SJCRH30 (cell line): ENCODE measurements at regions not wholly inside any gene's neighbourhood (a gene's known extent, or its start where the extent isn't known, plus 50 kb on each side); places are given as distances from the start of the nearest gene placed in this dataset.

Experiments
- DNase-seq, 2 experiments: peaks; one replicate each; pipeline ENCODE4 v3.0.0-alpha.2; 2015 to 2020
- H3K27ac ChIP-seq: fragments of 250-450 bp; sonication (Bioruptor Pico); 2 replicates; pipeline ENCODE4 v1.5.1; 2020; ENCODE audit warnings: mild to moderate bottlenecking, moderate library complexity
- H3K27me3 ChIP-seq: fragments of 250-450 bp; sonication (Bioruptor Pico); 2 replicates; pipeline ENCODE4 v1.5.1; 2020; ENCODE audit warnings: mild to moderate bottlenecking, moderate library complexity
- H3K36me3 ChIP-seq: fragments of 250-450 bp; sonication (Bioruptor Pico); 2 replicates; pipeline ENCODE4 v1.5.1; 2020; ENCODE audit warnings: mild to moderate bottlenecking, moderate library complexity
- H3K4me1 ChIP-seq: fragments of 250-450 bp; sonication (Bioruptor Pico); 2 replicates; pipeline ENCODE4 v1.5.1; 2020; ENCODE audit warnings: mild to moderate bottlenecking, moderate library complexity
- H3K4me3 ChIP-seq: fragments of 250-450 bp; sonication (Bioruptor Pico); 2 replicates; pipeline ENCODE4 v1.5.1; 2020; ENCODE audit warnings: mild to moderate bottlenecking, moderate library complexity
- H3K9me3 ChIP-seq: fragments of 250-450 bp; sonication (Bioruptor Pico); replicated peaks from 2 replicates; pipeline ENCODE4 v1.5.1; 2020; ENCODE audit warnings: mild to moderate bottlenecking, moderate library complexity

- H3K9me3 ChIP-seq: no peaks in the 10 kb centered on the region
- no peaks in the 10 kb centered on the region for H3K4me1 ChIP-seq
- DNase-seq: no peak
- no peaks in the 10 kb centered on the region for H3K27me3 ChIP-seq
- no peak overlapping the region for H3K4me3 ChIP-seq
- H3K36me3 ChIP-seq: no peaks in the 10 kb centered on the region
- no peak overlapping the region for H3K27ac ChIP-seq
Observed at GRCh38 chr10:52639652-52640051, 132.9 kb downstream of the MBL2 start.

- H3K9me3 ChIP-seq: no peaks in the 10 kb centered on the region
- no peaks in the 10 kb centered on the region for H3K4me1 ChIP-seq
- no peaks in the 10 kb centered on the region for H3K27me3 ChIP-seq
- no peak overlapping the region for H3K27ac ChIP-seq
- no peak overlapping the region for H3K4me3 ChIP-seq
- no peaks in the 10 kb centered on the region for H3K36me3 ChIP-seq
- DNase-seq: no peak
Observed at GRCh38 chr10:52642208-52642607, 130.4 kb downstream of the MBL2 start.

DNA sequence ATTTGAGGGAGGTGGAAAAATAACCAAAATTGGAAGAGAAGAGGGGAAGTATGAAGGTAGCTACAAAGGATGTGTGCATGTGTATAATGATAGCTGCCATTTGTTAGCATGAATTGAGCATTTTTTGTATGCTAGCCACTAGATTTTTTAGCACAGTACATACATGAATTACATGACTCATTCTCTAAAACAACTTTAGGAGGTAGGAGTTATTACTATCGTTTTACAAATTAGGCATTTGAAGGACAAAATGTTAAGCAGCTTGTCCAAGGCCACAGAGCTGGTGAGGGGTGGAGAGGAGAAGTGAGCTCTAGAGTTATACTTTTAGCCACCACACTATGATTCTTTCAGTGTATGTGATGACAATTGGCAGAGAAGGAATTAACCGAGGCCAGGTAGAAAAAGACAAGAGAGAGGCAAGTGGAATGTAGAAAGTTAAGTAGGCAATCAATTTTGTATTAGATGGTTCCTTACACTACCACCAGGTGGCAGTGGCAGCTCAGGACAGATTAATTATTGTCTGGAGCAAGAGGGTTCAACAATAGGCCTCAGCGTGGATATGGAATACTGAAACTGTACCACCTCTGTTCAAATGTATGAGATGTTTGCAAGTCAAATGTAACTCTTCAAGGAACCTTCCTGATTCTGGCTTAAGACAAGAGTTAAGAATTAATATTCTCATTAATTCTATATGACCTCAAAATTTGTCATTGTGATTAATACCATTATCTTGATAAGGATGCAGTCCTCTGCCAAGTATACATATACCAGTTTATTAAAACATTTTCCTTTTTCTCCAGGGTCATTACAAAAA, 128.0 kb downstream of the MBL2 start:
- no peak overlapping the region for H3K27ac ChIP-seq
- DNase-seq: peak; percentile 32 to 70
- no peaks in the 10 kb centered on the region for H3K4me1 ChIP-seq
- H3K27me3 ChIP-seq: no peaks in the 10 kb centered on the region
- H3K36me3 ChIP-seq: no peaks in the 10 kb centered on the region
- no peaks in the 10 kb centered on the region for H3K9me3 ChIP-seq
- H3K4me3 ChIP-seq: no peak overlapping the region

DNA sequence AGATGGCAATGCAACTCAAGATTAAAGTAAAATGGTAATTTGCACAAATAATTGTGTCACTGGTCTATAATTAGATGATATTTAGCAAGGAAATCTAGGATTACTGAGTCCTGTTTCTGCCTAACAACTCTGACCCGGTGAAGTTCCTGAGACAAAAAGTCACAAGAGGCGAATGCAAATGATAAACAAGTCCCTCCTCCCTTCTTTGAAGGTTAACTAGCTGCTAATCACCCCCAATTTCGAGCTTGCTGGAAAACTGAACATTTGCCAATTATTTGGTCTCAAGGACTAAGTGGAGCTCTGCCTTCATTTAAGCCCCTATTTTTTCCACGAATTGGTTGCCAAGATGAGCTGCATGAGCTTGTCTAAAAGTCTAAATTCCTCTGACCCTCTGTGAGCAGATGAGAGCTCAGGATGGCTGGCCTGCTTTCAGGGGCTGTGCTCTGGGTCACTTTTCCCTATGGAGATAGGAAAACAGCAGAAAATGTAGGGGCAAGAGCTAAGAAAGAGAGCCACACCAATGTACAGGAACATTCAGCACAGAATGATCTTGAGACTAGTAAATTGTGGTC, 127.3 kb downstream of the MBL2 start:
- Histone ChIP-seq H3K4me1 (no peaks in the 10 kb centered on the region), H3K9me3 (no peaks in the 10 kb centered on the region), H3K4me3 (no peak overlapping the region), H3K27me3 (no peaks in the 10 kb centered on the region), H3K36me3 (no peaks in the 10 kb centered on the region), H3K27ac (no peak overlapping the region)
- DNase-seq: no peak

DNA sequence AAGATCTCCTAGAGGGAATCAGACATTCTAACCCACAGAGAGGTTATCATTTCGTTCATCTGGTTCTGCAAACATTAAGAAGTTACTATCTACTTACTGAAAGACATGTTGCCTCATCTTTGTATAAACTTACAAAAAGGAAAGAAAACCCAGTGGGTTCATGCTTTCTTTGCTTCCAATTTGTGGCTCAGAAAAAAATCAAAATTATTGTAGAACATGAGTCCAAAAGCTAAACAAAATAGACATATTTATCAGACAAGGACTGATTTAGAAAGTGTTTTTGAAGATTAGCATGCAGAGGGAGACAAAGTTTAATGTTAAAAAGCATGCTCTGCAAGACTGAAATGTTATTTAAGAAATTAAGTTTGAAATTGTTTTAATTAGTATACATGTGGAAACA, 123.1 kb downstream of the MBL2 start:
- no peaks in the 10 kb centered on the region for H3K36me3 ChIP-seq
- no peak overlapping the region for H3K27ac ChIP-seq
- no peak overlapping the region for H3K4me3 ChIP-seq
- no peaks in the 10 kb centered on the region for H3K27me3 ChIP-seq
- 0 out of 2 replicates have a peak, but pooled peaks cover 2% of the 10 kb centered on the region for H3K4me1 ChIP-seq
- no peak for DNase-seq
- no peaks in the 10 kb centered on the region for H3K9me3 ChIP-seq

- DNase-seq: no peak
- H3K36me3 ChIP-seq: no peaks in the 10 kb centered on the region
Observed at GRCh38 chr10:52650873-52651272, 121.7 kb downstream of the MBL2 start.

DNA sequence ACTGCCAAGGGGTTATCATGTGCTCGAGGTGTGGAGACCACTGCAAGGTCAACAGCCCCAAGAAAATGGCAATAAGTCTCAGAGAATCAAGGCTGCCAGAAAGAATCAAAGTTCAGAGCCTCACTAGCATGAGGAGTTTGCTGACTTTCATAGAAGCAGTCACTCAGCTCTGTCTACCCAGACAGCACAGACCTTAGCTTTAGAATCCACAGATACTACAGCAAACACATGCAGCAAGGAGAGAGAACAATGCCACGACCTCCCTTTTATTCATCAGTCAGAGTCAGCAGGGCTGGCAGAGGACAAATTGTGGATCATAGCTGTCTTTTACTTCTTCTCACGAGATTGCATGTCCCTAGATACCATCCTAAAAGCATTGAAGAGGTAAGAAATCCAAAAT, 121.3 kb downstream of the MBL2 start:
- Histone ChIP-seq H3K4me1 (0 out of 2 replicates have a peak, but pooled peaks cover 2% of the 10 kb centered on the region), H3K27ac (no peak overlapping the region), H3K9me3 (no peaks in the 10 kb centered on the region), H3K27me3 (no peaks in the 10 kb centered on the region), H3K36me3 (no peaks in the 10 kb centered on the region), H3K4me3 (no peak overlapping the region)
- DNase-seq: no peak

More at GRCh38 chr10:52650873-52651272, 121.7 kb downstream of the MBL2 start:
- no peaks in the 10 kb centered on the region for H3K9me3 ChIP-seq
- H3K4me1 ChIP-seq: 0 out of 2 replicates have a peak, but pooled peaks cover 2% of the 10 kb centered on the region
- no peak overlapping the region for H3K27ac ChIP-seq
- H3K4me3 ChIP-seq: no peak overlapping the region
- H3K27me3 ChIP-seq: no peaks in the 10 kb centered on the region

DNA sequence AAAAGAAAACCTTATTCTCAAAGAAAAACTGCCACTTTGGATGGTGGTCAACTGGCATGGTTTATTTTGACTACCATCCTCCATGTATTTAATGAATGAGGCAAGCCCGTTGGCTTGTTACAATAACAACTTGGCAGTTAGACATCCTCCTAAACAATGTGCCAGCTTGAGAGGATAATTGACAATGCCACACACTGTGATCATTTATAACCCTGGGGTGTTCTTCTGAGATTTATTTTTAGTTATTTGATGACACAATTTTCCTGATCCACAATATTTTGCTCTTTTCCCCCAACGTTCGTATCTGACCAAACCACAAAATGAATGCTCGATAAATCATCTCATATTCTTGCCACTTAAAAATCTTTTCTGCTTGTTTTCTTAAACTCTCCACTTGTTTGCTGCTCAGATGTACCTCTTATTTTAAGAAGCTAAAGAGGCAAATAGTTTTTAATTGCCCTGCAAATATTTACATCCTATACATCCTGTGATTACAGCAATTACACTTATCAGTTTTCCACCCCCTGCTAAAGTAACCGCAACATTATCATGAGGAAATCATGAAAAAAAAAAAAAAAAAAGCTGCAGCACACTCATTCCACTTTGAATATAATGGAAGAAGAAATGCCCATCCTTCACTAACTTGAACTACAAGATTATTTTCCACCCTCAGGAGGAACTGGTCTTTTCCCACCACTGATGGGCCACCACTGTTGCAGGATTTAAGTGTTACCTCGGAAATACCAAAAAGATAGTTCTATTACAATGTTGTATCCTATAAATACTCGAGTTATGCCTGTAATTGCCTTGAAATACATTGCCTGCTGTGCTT, 119.9 kb downstream of the MBL2 start:
- no peaks in the 10 kb centered on the region for H3K27me3 ChIP-seq
- H3K4me1 ChIP-seq: 0 out of 2 replicates have a peak, but pooled peaks cover 2% of the 10 kb centered on the region
- no peaks in the 10 kb centered on the region for H3K9me3 ChIP-seq
- H3K27ac ChIP-seq: no peak overlapping the region
- no peak for DNase-seq
- no peaks in the 10 kb centered on the region for H3K36me3 ChIP-seq
- no peak overlapping the region for H3K4me3 ChIP-seq

DNA sequence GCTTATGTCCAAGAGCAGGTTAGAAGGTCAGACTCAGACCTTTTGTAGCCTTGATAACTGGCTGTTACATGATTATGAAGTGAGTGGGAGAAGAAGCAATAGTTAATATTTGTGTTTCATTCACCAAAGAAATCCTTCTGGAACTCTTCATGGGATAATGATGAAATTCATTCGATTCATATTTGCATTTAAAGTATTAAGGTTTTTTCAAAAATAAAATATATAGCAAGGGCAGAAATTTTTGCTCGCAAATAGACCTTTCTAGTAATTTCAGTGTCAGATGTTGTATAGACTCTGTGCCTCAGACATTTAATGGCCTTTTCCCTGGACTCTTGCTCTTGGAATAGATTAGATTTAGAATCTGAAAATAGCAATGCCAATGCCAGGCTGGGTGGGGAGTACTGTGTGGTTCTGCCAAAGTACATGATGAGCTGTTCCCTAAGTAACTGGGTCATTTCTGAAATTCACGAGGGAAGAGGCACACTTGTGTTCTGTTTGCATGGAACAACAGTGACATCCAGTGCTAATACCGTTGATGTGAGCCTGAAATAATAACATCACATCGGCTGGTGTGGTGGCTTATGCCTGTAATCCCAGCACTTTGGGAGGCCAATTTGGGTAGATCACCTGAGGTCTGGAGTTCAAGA, 119.2 kb downstream of the MBL2 start:
- Histone ChIP-seq H3K36me3 (no peaks in the 10 kb centered on the region), H3K27ac (no peak overlapping the region)
- DNase-seq: no peak

DNA sequence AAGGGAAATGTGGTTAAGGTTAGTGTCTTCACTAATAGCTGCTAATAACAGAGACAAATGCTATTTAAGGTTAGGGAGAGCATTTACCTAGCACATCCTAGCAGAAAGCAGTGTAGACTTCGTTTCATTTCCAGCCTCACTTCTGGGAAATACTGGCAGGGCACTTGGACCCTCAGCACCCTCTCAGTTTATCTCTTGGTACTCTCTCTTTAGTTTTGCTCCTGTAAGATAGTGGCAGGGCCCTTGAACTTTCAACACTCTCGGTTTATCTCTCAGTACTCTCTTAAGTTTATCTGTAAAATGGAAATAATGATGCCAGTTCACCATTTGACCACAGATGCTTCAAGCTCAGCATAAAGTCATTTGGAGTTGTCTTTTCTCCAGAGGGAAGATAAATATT, 118.4 kb downstream of the MBL2 start:
- Histone ChIP-seq H3K27ac (no peak overlapping the region), H3K9me3 (no peaks in the 10 kb centered on the region), H3K4me3 (no peak overlapping the region), H3K36me3 (no peaks in the 10 kb centered on the region), H3K27me3 (no peaks in the 10 kb centered on the region), H3K4me1 (0 out of 2 replicates have a peak, but pooled peaks cover 2% of the 10 kb centered on the region)
- no peak for DNase-seq

More for the DNA sequence above, 119.2 kb downstream of the MBL2 start:
- 0 out of 2 replicates have a peak, but pooled peaks cover 2% of the 10 kb centered on the region for H3K4me1 ChIP-seq
- H3K9me3 ChIP-seq: no peaks in the 10 kb centered on the region
- H3K4me3 ChIP-seq: no peak overlapping the region
- no peaks in the 10 kb centered on the region for H3K27me3 ChIP-seq

DNA sequence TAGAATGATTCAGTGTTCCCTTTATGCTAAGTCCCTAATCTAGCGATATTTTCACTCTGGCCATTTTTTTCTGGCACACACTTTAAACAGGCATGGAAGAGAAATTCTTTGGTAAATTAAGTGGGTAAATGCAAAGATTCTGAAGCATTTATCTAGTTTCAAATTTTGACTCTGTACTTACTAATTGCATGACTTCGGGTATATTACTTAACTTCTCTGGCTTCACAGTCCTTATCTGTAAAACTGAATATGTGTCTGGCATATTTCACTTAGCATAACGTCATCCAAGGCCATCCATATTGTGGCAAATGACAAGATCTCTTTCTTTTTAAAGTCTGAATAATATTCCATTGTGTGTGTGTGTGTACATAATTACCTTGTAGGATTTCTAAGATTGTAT, 114.5 kb downstream of the MBL2 start:
- H3K36me3 ChIP-seq: no peaks in the 10 kb centered on the region
- H3K4me3 ChIP-seq: no peak overlapping the region
- H3K27me3 ChIP-seq: no peaks in the 10 kb centered on the region
- H3K27ac ChIP-seq: no peak overlapping the region
- no peaks in the 10 kb centered on the region for H3K4me1 ChIP-seq
- no peak for DNase-seq
- H3K9me3 ChIP-seq: no peaks in the 10 kb centered on the region

DNA sequence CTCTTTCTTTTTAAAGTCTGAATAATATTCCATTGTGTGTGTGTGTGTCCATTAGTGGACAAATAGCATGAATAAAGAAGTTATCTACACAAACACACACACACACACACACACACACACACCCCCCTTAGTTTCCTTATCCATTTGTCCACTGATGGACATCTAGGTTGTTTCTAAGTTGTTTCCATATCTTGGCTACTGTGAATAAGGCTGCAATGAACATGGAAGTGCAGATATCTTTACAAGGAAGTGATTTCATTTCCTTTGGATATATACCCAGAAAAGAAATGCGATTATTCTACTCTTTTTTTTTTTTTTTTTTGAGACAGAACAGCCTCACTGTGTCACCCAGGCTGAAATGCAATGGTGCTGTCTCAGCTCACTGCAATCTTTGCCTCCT, 113.5 kb downstream of the MBL2 start:
- Histone ChIP-seq H3K4me3 (no peak overlapping the region), H3K9me3 (no peaks in the 10 kb centered on the region), H3K36me3 (no peaks in the 10 kb centered on the region), H3K27me3 (no peaks in the 10 kb centered on the region), H3K27ac (no peak overlapping the region), H3K4me1 (no peaks in the 10 kb centered on the region)
- no peak for DNase-seq

GRCh38 chr10:52662256-52662655, 110.3 kb downstream of the MBL2 start:
- Histone ChIP-seq H3K9me3 (no peaks in the 10 kb centered on the region), H3K4me3 (no peak overlapping the region), H3K36me3 (no peaks in the 10 kb centered on the region), H3K4me1 (no peaks in the 10 kb centered on the region), H3K27me3 (no peaks in the 10 kb centered on the region), H3K27ac (no peak overlapping the region)
- DNase-seq: no peak

DNA sequence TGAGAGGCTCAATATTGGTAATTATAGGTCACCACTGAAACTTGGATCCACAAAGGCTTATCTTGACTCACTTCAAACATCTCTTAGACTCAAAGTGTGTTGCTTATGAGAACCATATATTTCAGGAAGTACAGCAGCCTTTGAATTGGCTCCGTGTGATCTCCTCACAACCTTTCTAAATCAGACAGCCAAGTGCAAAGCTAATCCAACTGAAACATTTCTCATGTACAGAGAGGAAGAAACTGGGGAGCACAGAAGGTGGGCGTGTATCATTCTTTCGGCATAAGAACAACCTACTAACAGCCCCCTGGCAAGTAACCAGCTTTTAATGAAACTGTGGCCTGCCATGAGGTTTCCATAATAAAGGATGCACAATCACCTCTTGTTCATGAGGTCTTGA, 109.4 kb downstream of the MBL2 start:
- Histone ChIP-seq H3K9me3 (no peaks in the 10 kb centered on the region), H3K36me3 (no peaks in the 10 kb centered on the region), H3K27ac (no peak overlapping the region), H3K4me3 (no peak overlapping the region), H3K4me1 (no peaks in the 10 kb centered on the region), H3K27me3 (no peaks in the 10 kb centered on the region)
- DNase-seq: no peak

DNA sequence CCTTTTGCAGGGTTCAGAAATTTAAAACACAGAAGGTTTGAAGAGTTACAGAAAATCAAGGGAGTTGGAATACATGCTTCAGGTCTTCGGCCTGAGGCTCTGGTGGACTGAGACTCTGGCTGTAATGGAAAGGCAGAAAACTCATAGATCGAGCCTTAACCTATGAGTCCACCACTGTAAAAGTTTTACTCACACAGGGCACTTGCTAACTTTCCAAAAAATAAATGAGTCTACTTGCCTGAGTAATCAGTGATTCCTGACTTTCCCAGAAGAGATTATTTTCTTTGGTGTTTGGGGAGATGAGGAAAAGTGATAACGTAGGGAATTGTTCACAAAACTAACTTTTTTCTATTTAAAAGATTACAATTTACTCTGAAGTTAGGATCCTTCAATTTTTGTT, 108.0 kb downstream of the MBL2 start:
- Histone ChIP-seq H3K4me3 (no peak overlapping the region), H3K4me1 (no peaks in the 10 kb centered on the region), H3K9me3 (no peaks in the 10 kb centered on the region), H3K27me3 (no peaks in the 10 kb centered on the region), H3K27ac (no peak overlapping the region), H3K36me3 (no peaks in the 10 kb centered on the region)
- no peak for DNase-seq
